ENCODE measurements at regions not wholly inside any gene's neighbourhood (a gene's known extent, or its start where the extent isn't known, plus 50 kb on each side); places are given as distances from the start of the nearest gene placed in this dataset.
"Not testable (repeated sequence)": the region's sequence is repeated elsewhere in the genome, so short reads cannot be mapped to it uniquely, and the experiment has no call there.

- DNase-seq, result no peak
Observed at GRCh38 chr18:35770376-35771014, 189.0 kb downstream of the GALNT1 start.

- no peak for DNase-seq
Observed at GRCh38 chr18:35771172-35771571, 189.6 kb downstream of the GALNT1 start.

- DNase-seq, result no peak
Observed at GRCh38 chr18:35775887-35776286, 194.3 kb downstream of the GALNT1 start.

GRCh38 chr18:35776473-35776872 is 194.9 kb downstream of the GALNT1 start:
- DNase-seq, result no peak

GRCh38 chr18:35777039-35777438 is 195.4 kb upstream of the RMP24 start:
- no peak for DNase-seq

- DNase-seq, result no peak
Observed at GRCh38 chr18:35778850-35779627, 193.4 kb upstream of the RMP24 start.

- no peak for DNase-seq
Observed at GRCh38 chr18:35780937-35781336, 191.5 kb upstream of the RMP24 start.

GRCh38 chr18:35782926-35783325 is 189.6 kb upstream of the RMP24 start:
- no peak for DNase-seq

GRCh38 chr18:35786365-35787042 is 186.0 kb upstream of the RMP24 start:
- DNase-seq, result no peak

- DNase-seq, result no peak
Observed at GRCh38 chr18:35789543-35789942, 182.9 kb upstream of the RMP24 start.

GRCh38 chr18:35797948-35798347 is 174.5 kb upstream of the RMP24 start:
- DNase-seq, result no peak

- no peak for DNase-seq
Observed at GRCh38 chr18:35803551-35803950, 168.9 kb upstream of the RMP24 start.

GRCh38 chr18:35804377-35804776 is 168.1 kb upstream of the RMP24 start:
- no peak for DNase-seq

- no peak for DNase-seq
Observed at GRCh38 chr18:35807811-35808335, 164.6 kb upstream of the RMP24 start.

- no peak for DNase-seq
Observed at GRCh38 chr18:35808796-35809195, 163.7 kb upstream of the RMP24 start.

- no peak for DNase-seq
Observed at GRCh38 chr18:35810520-35810919, 162.0 kb upstream of the RMP24 start.

- DNase-seq, result no peak
Observed at GRCh38 chr18:35811896-35812295, 160.6 kb upstream of the RMP24 start.

- not testable (repeated sequence) for DNase-seq
Observed at GRCh38 chr18:35815011-35815410, 157.5 kb upstream of the RMP24 start.

GRCh38 chr18:35816003-35816402 is 156.5 kb upstream of the RMP24 start:
- no peak for DNase-seq

GRCh38 chr18:35817604-35818352 is 154.7 kb upstream of the RMP24 start:
- no peak for DNase-seq

GRCh38 chr18:35818353-35818667 is 154.2 kb upstream of the RMP24 start:
- no peak for DNase-seq

- no peak for DNase-seq
Observed at GRCh38 chr18:35822413-35822812, 150.1 kb upstream of the RMP24 start.

- DNase-seq, result no peak
Observed at GRCh38 chr18:35826477-35826876, 146.0 kb upstream of the RMP24 start.

Data from COR-L47 (cell line).